Heart left ventricle (tissue), 16 donors: ENCODE measurements at regions not wholly inside any gene's neighbourhood (a gene's known extent, or its start where the extent isn't known, plus 50 kb on each side); places are given as distances from the start of the nearest gene placed in this dataset.

ENCODE experiments used
- ATAC-seq, 4 donors: fragments of 200-7000 bp; cut with Tn5 transposase; one replicate each; pipeline ENCODE4 v1.9.1; 2020 to 2022; ENCODE audit warnings: moderate library complexity in 4 of 4, mild to moderate bottlenecking in 3 of 4, moderate number of reproducible peaks in 1 of 4
- DNase-seq, 5 donors: peaks; one replicate each; pipeline ENCODE4 v3.0.0-alpha.2; 2020
- H3K27ac ChIP-seq, 12 donors: fragments of 200-600 bp; sonication (generic) in 4 of 12; one replicate each; pipeline versions ENCODE4 v1.5.0 to v1.8.0; 2016 to 2022; ENCODE audit warnings: mild to moderate bottlenecking in 2 of 12
- H3K27me3 ChIP-seq, 9 donors: fragments of 200-600 bp; sonication (generic) in 2 of 9; one replicate each; pipeline versions ENCODE4 v1.5.1 to v1.8.0; 2016 to 2022; ENCODE audit warnings: mild to moderate bottlenecking in 3 of 9
- H3K36me3 ChIP-seq, 9 donors: fragments of 200-600 bp; sonication (generic) in 2 of 9; one replicate each; pipeline versions ENCODE4 v1.5.0 to v1.8.0; 2018 to 2022; ENCODE audit warnings: mild to moderate bottlenecking in 2 of 9
- H3K4me1 ChIP-seq, 12 donors: fragments of 200-600 bp; sonication (generic) in 4 of 12; one replicate each; pipeline versions ENCODE4 v1.5.0 to v1.8.0; 2016 to 2022; ENCODE audit warnings: mild to moderate bottlenecking in 3 of 12
- H3K4me3 ChIP-seq, 12 donors: fragments of 200-600 bp; sonication (generic) in 4 of 12; one replicate each; pipeline versions ENCODE4 v1.5.0 to v1.8.0; 2017 to 2022; ENCODE audit warnings: mild to moderate bottlenecking in 9 of 12, moderate library complexity in 4 of 12
- H3K9me3 ChIP-seq, 12 donors: fragments of 200-600 bp; sonication (generic) in 4 of 12; one replicate each; pipeline versions ENCODE4 v1.5.0 to v1.8.0; 2016 to 2022; ENCODE audit warnings: mild to moderate bottlenecking in 1 of 12
- POLR2A ChIP-seq, 2 donors: fragments of 450-650 bp; IDR thresholded peaks; one replicate each; pipeline ENCODE4 v1.6.1; 2017; ENCODE audit warnings: antibody characterized with exemption in 2 of 2, mild to moderate bottlenecking in 2 of 2, moderate library complexity in 2 of 2
- WGBS, 4 donors: extraction: QIAGEN DNeasy Blood & Tissue Kit in 2 of 4; methylation state at CpG; one replicate each; pipeline versions ENCODE4 v1.1.5 to v1.1.7; 2013 to 2018; 5-methylcytosine and 5-hydroxymethylcytosine counted together
- intact Hi-C, 10 donors: fragments of 100-400 bp; cut with DNase I; formaldehyde crosslinking; loops; one replicate each; pipeline versions ENCODE4 v1.11.1 to v1.14.2; 2022
- TF ChIP-seq, protein P1 (sequence below), 12 donors: fragments of 200-600 bp; sonication (generic) in 4 of 12; IDR thresholded peaks; one replicate each; pipeline versions ENCODE4 v1.5.0 to v1.8.0; 2018 to 2022; ENCODE audit warnings: antibody characterized with exemption in 12 of 12, mild to moderate bottlenecking in 5 of 12
- donor health status: ischemic (EF 13 %, LVEDD 7.1; RV severe dilation, severe dysfunction).
- donor health status: healthy with polysubstance abuse.
- donor health status: DM: no; HTN: yes; CAD: no.
- donor health status: DM: no; HTN: no; CAD: no.
- donor health status: ischemic (EF 25% LVEDD 6.9; RV normal size, moderate dysfunction).
- donor health status: ischemic (EF 25% LVEDD 5.7; RV mildly dilated, moderate dysfunction).
- donor health status: healthy.
- donor health status: DM: yes; HTN: yes; CAD: no.
- donor health status: ischemic (EF 35%, LVEDD 5.7; RV mildly dilated, moderate dysfunction).
- donor health status: nonischemic (EF 11% LVEDD 7.7; RV severe dilation, severe dysfunction).
- donor health status: DM: yes; HTN: yes; CAD: no.
- donor health status: PGD.
- donor health status: ischemic (EF 29% LVEDD 5.4; RV normal size, mild dysfunction).
- donor health status: nonischemic (EF 23%, LVEDD 6.1; RV moderate dilation, normal function).

- no peak for ATAC-seq
- intact Hi-C loops, result no loop called here
- Histone ChIP-seq H3K4me1 (no peaks in the 10 kb centered on the region), H3K27me3 (peaks cover 0 to 5% (median 0%) of the 10 kb centered on the region in 9 donors), H3K4me3 (no peak overlapping the region), H3K36me3 (no peaks in the 10 kb centered on the region), H3K27ac (no peak overlapping the region), H3K9me3 (peaks cover 0 to 3% (median 0%) of the 10 kb centered on the region in 12 donors)
- no peak for DNase-seq
- WGBS, 4 donors, result 50 to 60% (median 53%) methylated on average over 3 of the region's 3 CpGs
- TF ChIP-seq, protein P1, sequence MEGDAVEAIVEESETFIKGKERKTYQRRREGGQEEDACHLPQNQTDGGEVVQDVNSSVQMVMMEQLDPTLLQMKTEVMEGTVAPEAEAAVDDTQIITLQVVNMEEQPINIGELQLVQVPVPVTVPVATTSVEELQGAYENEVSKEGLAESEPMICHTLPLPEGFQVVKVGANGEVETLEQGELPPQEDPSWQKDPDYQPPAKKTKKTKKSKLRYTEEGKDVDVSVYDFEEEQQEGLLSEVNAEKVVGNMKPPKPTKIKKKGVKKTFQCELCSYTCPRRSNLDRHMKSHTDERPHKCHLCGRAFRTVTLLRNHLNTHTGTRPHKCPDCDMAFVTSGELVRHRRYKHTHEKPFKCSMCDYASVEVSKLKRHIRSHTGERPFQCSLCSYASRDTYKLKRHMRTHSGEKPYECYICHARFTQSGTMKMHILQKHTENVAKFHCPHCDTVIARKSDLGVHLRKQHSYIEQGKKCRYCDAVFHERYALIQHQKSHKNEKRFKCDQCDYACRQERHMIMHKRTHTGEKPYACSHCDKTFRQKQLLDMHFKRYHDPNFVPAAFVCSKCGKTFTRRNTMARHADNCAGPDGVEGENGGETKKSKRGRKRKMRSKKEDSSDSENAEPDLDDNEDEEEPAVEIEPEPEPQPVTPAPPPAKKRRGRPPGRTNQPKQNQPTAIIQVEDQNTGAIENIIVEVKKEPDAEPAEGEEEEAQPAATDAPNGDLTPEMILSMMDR (IDR thresholded peaks at IDR 0.05), result no peak
- TF ChIP-seq POLR2A (IDR thresholded peaks at IDR 0.05), result no peak
Observed at GRCh38 chr1:238153939-238154338, 263.2 kb upstream of the ZP4 start.

- intact Hi-C loops, result no loop called here
- no peak overlapping the region for H3K27ac ChIP-seq
- no peaks in the 10 kb centered on the region for H3K36me3 ChIP-seq
- no peak overlapping the region for H3K4me3 ChIP-seq
- ATAC-seq, result no peak
- TF ChIP-seq POLR2A (IDR thresholded peaks at IDR 0.05), result no peak
- TF ChIP-seq, protein P1 (IDR thresholded peaks at IDR 0.05), result no peak
- H3K4me1 ChIP-seq, result no peaks in the 10 kb centered on the region
- DNase-seq, result no peak
- H3K27me3 ChIP-seq, result peaks cover 0 to 5% (median 0%) of the 10 kb centered on the region in 9 donors
- 79 to 89% (median 81%) methylated on average over 2 of the region's 2 CpGs for WGBS, 4 donors
- no peaks in the 10 kb centered on the region for H3K9me3 ChIP-seq
Observed at GRCh38 chr1:238153253-238153652, 262.5 kb upstream of the ZP4 start.

GRCh38 chr1:238152119-238152518 lies 261.4 kb upstream of the ZP4 start:
- Histone ChIP-seq H3K36me3 (no peaks in the 10 kb centered on the region), H3K27me3 (peaks cover 0 to 5% (median 0%) of the 10 kb centered on the region in 9 donors), H3K27ac (no peak overlapping the region), H3K4me1 (no peaks in the 10 kb centered on the region), H3K9me3 (no peaks in the 10 kb centered on the region), H3K4me3 (no peak overlapping the region)
- no peak for DNase-seq
- WGBS, 4 donors, result 63 to 73% (median 66%) methylated on average over 2 of the region's 2 CpGs
- intact Hi-C loops, result no loop called here
- no peak for ATAC-seq
- no peak for TF ChIP-seq POLR2A (IDR thresholded peaks at IDR 0.05)
- TF ChIP-seq, protein P1 (IDR thresholded peaks at IDR 0.05), result no peak

GRCh38 chr1:238143038-238143437 lies 252.3 kb upstream of the ZP4 start:
- intact Hi-C loops, result no loop called here
- Histone ChIP-seq H3K27ac (no peak overlapping the region), H3K9me3 (no peaks in the 10 kb centered on the region), H3K36me3 (no peaks in the 10 kb centered on the region), H3K4me3 (no peak overlapping the region), H3K4me1 (no peaks in the 10 kb centered on the region), H3K27me3 (no peaks in the 10 kb centered on the region)
- DNase-seq, result no peak
- TF ChIP-seq POLR2A (IDR thresholded peaks at IDR 0.05), result no peak
- TF ChIP-seq, protein P1 (IDR thresholded peaks at IDR 0.05), result no peak
- ATAC-seq, result no peak
- WGBS, 4 donors, result 62 to 70% (median 69%) methylated on average over 3 of the region's 3 CpGs
